ENCODE measurements at regions not wholly inside any gene's neighbourhood (a gene's known extent, or its start where the extent isn't known, plus 50 kb on each side); places are given as distances from the start of the nearest gene placed in this dataset.
A peak's percentile ranks its signal among the peaks of the same experiment; 100 is the strongest.

GRCh38 chr13:104422668-104423067 lies 1356.5 kb upstream of the SLC10A2 start:
- H3K4me1 Mint-ChIP-seq = peaks cover 18% of the 10 kb centered on the region
- DNase-seq (ENCODE audit: low spot score in 2 of 2, unreplicated experiment in 2 of 2) = no peak
- no peaks in the 10 kb centered on the region for H3K36me3 Mint-ChIP-seq
- H3K4me3 Mint-ChIP-seq = no peak overlapping the region
- TF ChIP-seq CTCF (IDR thresholded peaks at IDR 0.05; ENCODE audit: unreplicated experiment) = no peak
- no peaks in the 10 kb centered on the region for H3K27me3 Mint-ChIP-seq (ENCODE audit: low read depth)
- H3K9me3 Mint-ChIP-seq = no peaks in the 10 kb centered on the region
- H3K27ac Mint-ChIP-seq = no peak overlapping the region

- Mint-ChIP-seq H3K9me3 (no peaks in the 10 kb centered on the region), H3K4me3 (no peak overlapping the region), H3K27me3 (ENCODE audit: low read depth) (no peaks in the 10 kb centered on the region), H3K27ac (peak overlapping the region; percentile 26), H3K4me1 (peaks cover 38% of the 10 kb centered on the region), H3K36me3 (no peaks in the 10 kb centered on the region)
- TF ChIP-seq CTCF (IDR thresholded peaks at IDR 0.05; ENCODE audit: unreplicated experiment) = no peak
- DNase-seq (ENCODE audit: low spot score in 2 of 2, unreplicated experiment in 2 of 2) = no peak
These were observed 1350.8 kb upstream of the SLC10A2 start for GRCh38 chr13:104416973-104417372.

GRCh38 chr13:104414771-104415170 lies 1348.6 kb upstream of the SLC10A2 start:
- Mint-ChIP-seq H3K36me3 (no peaks in the 10 kb centered on the region), H3K27ac (peak overlapping the region; percentile 28), H3K27me3 (ENCODE audit: low read depth) (no peaks in the 10 kb centered on the region), H3K4me1 (peaks cover 41% of the 10 kb centered on the region), H3K9me3 (no peaks in the 10 kb centered on the region), H3K4me3 (no peak overlapping the region)
- no peak for TF ChIP-seq CTCF (IDR thresholded peaks at IDR 0.05; ENCODE audit: unreplicated experiment)
- no peak for DNase-seq (ENCODE audit: low spot score in 2 of 2, unreplicated experiment in 2 of 2)

GRCh38 chr13:104414181-104414580 lies 1348.0 kb upstream of the SLC10A2 start:
- TF ChIP-seq CTCF (IDR thresholded peaks at IDR 0.05; ENCODE audit: unreplicated experiment) = no peak
- Mint-ChIP-seq H3K4me3 (no peak overlapping the region), H3K27me3 (ENCODE audit: low read depth) (no peaks in the 10 kb centered on the region), H3K27ac (peak overlapping the region; percentile 28), H3K4me1 (peaks cover 41% of the 10 kb centered on the region), H3K36me3 (no peaks in the 10 kb centered on the region), H3K9me3 (no peaks in the 10 kb centered on the region)
- DNase-seq (ENCODE audit: low spot score in 2 of 2, unreplicated experiment in 2 of 2) = no peak

GRCh38 chr13:104411141-104411765 lies 1345.0 kb upstream of the SLC10A2 start:
- Mint-ChIP-seq H3K4me1 (peaks cover 25% of the 10 kb centered on the region), H3K27ac (peak overlapping the region; percentile 8), H3K4me3 (no peak overlapping the region), H3K36me3 (peaks cover 2% of the 10 kb centered on the region), H3K27me3 (ENCODE audit: low read depth) (no peaks in the 10 kb centered on the region), H3K9me3 (peaks cover 8% of the 10 kb centered on the region)
- no peak for DNase-seq (ENCODE audit: low spot score in 2 of 2, unreplicated experiment in 2 of 2)
- TF ChIP-seq CTCF (IDR thresholded peaks at IDR 0.05; ENCODE audit: unreplicated experiment) = no peak

- Mint-ChIP-seq H3K4me1 (peaks cover 19% of the 10 kb centered on the region), H3K36me3 (peaks cover 2% of the 10 kb centered on the region), H3K4me3 (no peak overlapping the region), H3K27me3 (ENCODE audit: low read depth) (no peaks in the 10 kb centered on the region), H3K27ac (no peak overlapping the region), H3K9me3 (peaks cover 8% of the 10 kb centered on the region)
- no peak for DNase-seq (ENCODE audit: low spot score in 2 of 2, unreplicated experiment in 2 of 2)
- no peak for TF ChIP-seq CTCF (IDR thresholded peaks at IDR 0.05; ENCODE audit: unreplicated experiment)
These were observed 1342.5 kb upstream of the SLC10A2 start for GRCh38 chr13:104408733-104409132.
